Upper lobe of right lung (tissue), 1 donor: ENCODE measurements at regions not wholly inside any gene's neighbourhood (a gene's known extent, or its start where the extent isn't known, plus 50 kb on each side); places are given as distances from the start of the nearest gene placed in this dataset.

ENCODE experiments used
- ATAC-seq: fragments of 200-7000 bp; cut with Tn5 transposase; one replicate; pipeline ENCODE4 v1.9.1; 2020; ENCODE audit warnings: mild to moderate bottlenecking, moderate library complexity
- DNase-seq: peaks from one replicate; pipeline ENCODE4 v3.0.0-alpha.2; 2020
- H3K27ac ChIP-seq: fragments of 200-600 bp; one replicate; pipeline ENCODE4 v1.8.0; 2022
- H3K27me3 ChIP-seq: fragments of 200-600 bp; one replicate; pipeline ENCODE4 v1.8.0; 2022; ENCODE audit warnings: mild to moderate bottlenecking
- H3K36me3 ChIP-seq: fragments of 200-600 bp; one replicate; pipeline ENCODE4 v1.8.0; 2022
- H3K4me1 ChIP-seq: fragments of 200-600 bp; one replicate; pipeline ENCODE4 v1.8.0; 2022
- H3K4me3 ChIP-seq: fragments of 200-600 bp; one replicate; pipeline ENCODE4 v1.8.0; 2022; ENCODE audit warnings: mild to moderate bottlenecking
- H3K9me3 ChIP-seq: fragments of 200-600 bp; one replicate; pipeline ENCODE4 v1.8.0; 2022
- CTCF ChIP-seq: fragments of 200-600 bp; IDR thresholded peaks from one replicate; pipeline ENCODE4 v1.8.0; 2022; ENCODE audit warnings: antibody characterized with exemption
- intact Hi-C: fragments of 100-400 bp; cut with DNase I; formaldehyde crosslinking; loops from one replicate; pipeline ENCODE4 v1.11.0; 2022
- donor health status: DM: no; HTN: yes; CAD: no; lungs with severe emphysema.

DNA sequence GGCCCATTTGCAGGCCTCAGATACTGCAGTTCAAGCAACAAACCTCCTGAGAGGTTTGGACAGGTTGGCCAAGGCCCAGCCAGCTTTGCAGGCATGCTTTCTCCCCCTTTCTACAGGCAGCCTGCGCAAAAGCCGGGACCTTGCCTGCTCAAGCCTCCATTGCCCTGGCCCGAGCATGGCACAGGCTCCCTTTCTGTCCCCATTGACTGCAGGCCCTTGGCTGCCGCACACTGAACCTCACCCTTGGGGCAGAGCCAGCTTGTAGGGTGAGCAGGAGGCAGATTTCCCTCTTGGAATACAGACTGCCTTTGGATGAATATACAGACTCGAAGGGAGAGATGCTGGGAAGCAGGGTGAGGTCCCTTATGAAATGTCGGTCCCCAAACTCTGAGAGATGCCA lies 461.7 kb upstream of the PROK2 start:
- H3K27ac ChIP-seq: no peak overlapping the region
- DNase-seq (no peak), ATAC-seq (no peak)
- no peaks in the 10 kb centered on the region for H3K9me3 ChIP-seq
- no peak for TF ChIP-seq CTCF
- no peaks in the 10 kb centered on the region for H3K36me3 ChIP-seq
- intact Hi-C loops: no loop called here
- H3K4me1 ChIP-seq: peaks cover 14% of the 10 kb centered on the region
- H3K4me3 ChIP-seq: no peak overlapping the region
- H3K27me3 ChIP-seq: no peaks in the 10 kb centered on the region

DNA sequence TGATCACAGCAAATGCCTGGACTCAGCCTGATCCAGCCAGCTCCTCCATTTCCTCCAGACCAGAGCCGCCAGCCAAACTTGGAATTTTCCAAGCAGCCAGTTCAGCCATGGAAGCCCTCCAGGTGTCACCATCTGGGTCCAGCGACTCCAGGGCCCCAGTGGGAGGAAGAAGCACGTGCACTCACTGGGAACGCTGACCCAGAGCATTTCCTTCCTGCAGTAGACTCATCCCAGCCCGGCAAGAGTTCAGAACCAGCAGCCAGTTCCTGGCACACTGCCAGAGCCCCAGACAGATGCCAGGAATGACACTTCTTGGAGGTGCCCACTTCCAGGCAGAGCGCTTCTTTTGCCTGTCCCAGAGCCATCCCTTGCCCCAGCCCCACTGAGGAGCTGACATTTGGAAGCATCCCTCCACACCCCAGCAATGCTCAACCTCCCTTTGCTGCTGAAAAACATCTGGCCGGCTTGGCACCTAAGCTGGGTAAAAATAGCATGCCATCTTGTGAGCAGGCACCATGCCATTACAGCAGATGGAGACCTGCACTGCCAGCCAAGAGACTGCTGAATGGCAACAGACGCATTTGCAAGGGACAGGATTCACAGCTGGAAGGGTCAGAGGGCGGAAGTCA lies 460.3 kb upstream of the PROK2 start:
- ATAC-seq: peak; percentile 53
- intact Hi-C loops: no loop called here

DNA sequence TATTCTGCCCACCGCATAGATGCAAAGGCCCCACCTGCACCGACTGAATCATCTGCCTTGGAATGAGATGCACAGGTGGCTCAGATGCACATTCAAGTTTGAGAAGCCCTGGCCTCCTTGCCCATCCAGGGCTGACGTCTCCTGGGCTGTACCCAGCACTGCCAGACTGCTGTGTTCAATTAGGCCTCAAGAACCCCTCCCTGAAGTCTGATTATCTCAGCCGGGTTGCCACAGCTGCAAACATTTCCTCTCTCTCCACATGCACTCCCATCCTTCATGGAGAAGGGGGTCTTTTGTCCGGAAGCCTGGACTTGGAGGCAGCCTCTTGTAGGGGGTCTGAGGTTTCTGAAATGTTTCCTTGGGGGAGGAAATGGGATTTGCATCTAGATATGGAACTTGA lies 459.4 kb upstream of the PROK2 start:
- no peak overlapping the region for H3K4me3 ChIP-seq
- intact Hi-C loops: no loop called here
- no peak for DNase-seq
- no peaks in the 10 kb centered on the region for H3K9me3 ChIP-seq
- no peak for TF ChIP-seq CTCF
- no peaks in the 10 kb centered on the region for H3K36me3 ChIP-seq
- ATAC-seq: no peak
- no peaks in the 10 kb centered on the region for H3K27me3 ChIP-seq
- H3K27ac ChIP-seq: no peak overlapping the region
- H3K4me1 ChIP-seq: peaks cover 14% of the 10 kb centered on the region

More for the DNA sequence above, 460.3 kb upstream of the PROK2 start:
- Histone ChIP-seq H3K4me1 (peaks cover 14% of the 10 kb centered on the region), H3K27me3 (no peaks in the 10 kb centered on the region), H3K4me3 (no peak overlapping the region), H3K9me3 (no peaks in the 10 kb centered on the region), H3K27ac (peak overlapping the region; percentile 2), H3K36me3 (no peaks in the 10 kb centered on the region)
- no peak for TF ChIP-seq CTCF
- DNase-seq: no peak

DNA sequence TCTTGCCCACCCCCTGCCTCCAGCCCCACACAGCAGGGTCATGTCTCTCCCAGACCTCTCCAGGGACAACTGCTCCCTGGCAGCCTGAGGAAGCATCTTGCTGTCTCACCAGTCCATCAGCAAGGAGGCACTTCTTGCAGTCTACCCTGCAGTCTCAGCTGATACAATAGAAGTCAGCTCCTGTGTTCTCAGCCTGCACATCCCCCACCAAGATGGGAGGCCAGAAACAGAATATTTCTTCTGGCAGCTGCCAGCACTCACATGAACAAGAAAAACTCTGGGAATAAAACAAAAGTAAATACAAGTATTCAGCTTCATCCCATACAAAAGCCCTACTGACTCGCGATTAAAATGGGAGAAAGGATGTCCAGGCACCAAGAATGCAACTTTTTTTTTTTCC lies 457.4 kb upstream of the PROK2 start:
- Histone ChIP-seq H3K9me3 (no peaks in the 10 kb centered on the region), H3K4me1 (peaks cover 14% of the 10 kb centered on the region), H3K4me3 (no peak overlapping the region), H3K27me3 (no peaks in the 10 kb centered on the region), H3K36me3 (no peaks in the 10 kb centered on the region), H3K27ac (no peak overlapping the region)
- intact Hi-C loops: no loop called here
- TF ChIP-seq CTCF: no peak
- DNase-seq (no peak), ATAC-seq (no peak)

GRCh38 chr3:72241525-72241924 lies 456.6 kb upstream of the PROK2 start:
- H3K36me3 ChIP-seq: no peaks in the 10 kb centered on the region
- TF ChIP-seq CTCF: no peak
- ATAC-seq (no peak), DNase-seq (no peak)
- no peaks in the 10 kb centered on the region for H3K9me3 ChIP-seq
- H3K27ac ChIP-seq: no peak overlapping the region
- intact Hi-C loops: no loop called here
- H3K4me3 ChIP-seq: no peak overlapping the region
- no peaks in the 10 kb centered on the region for H3K27me3 ChIP-seq
- H3K4me1 ChIP-seq: peaks cover 14% of the 10 kb centered on the region

DNA sequence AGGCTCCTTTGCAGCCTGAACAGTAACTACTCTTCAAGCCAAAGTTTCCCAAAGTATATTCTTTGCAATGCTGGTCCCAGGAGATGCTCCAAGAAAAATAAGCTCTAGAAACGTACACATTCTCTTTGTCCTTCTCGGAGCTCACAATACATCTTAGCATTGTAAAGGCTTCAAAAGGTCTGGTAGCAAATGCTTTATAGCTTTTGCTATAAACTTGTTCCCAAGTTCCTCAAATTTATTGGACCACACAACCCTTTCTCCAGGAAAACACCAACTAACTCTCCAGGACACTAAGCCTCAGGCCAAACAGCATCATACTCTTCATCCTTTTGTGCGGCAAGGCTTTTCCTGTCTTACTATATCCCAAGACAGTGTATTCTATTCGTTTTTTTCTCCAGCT lies 455.6 kb upstream of the PROK2 start:
- intact Hi-C loops: no loop called here
- no peaks in the 10 kb centered on the region for H3K9me3 ChIP-seq
- no peak overlapping the region for H3K27ac ChIP-seq
- DNase-seq: no peak
- no peak for TF ChIP-seq CTCF
- no peaks in the 10 kb centered on the region for H3K36me3 ChIP-seq
- no peak overlapping the region for H3K4me3 ChIP-seq
- no peaks in the 10 kb centered on the region for H3K27me3 ChIP-seq
- no peak for ATAC-seq
- peaks cover 12% of the 10 kb centered on the region for H3K4me1 ChIP-seq
